NT2/D1 (cell line): ENCODE measurements at regions not wholly inside any gene's neighbourhood (a gene's known extent, or its start where the extent isn't known, plus 50 kb on each side); places are given as distances from the start of the nearest gene placed in this dataset.
A peak's percentile ranks its signal among the peaks of the same experiment; 100 is the strongest.

Experiments used
- DNase-seq: peaks from one replicate; pipeline ENCODE4 v3.0.0-alpha.2; 2011; ENCODE audit warnings: low read depth, low spot score
- H3K27me3 ChIP-seq: 2 replicates; pipeline ENCODE4 v1.6.0; 2011; ENCODE audit warnings: mild to moderate bottlenecking; ENCODE audit not compliant: insufficient read length, insufficient read depth
- H3K36me3 ChIP-seq: 2 replicates; pipeline ENCODE4 v1.6.1; 2011; ENCODE audit warnings: mild to moderate bottlenecking, low read length, mixed read lengths; ENCODE audit not compliant: insufficient read depth, insufficient read length
- H3K4me1 ChIP-seq: 2 replicates; pipeline ENCODE4 v1.5.1; 2011; ENCODE audit not compliant: insufficient read depth, insufficient read length
- H3K4me3 ChIP-seq: 2 replicates; pipeline ENCODE4 v1.5.1; 2011; ENCODE audit warnings: low read depth; ENCODE audit not compliant: insufficient read length
- H3K9ac ChIP-seq: 2 replicates; pipeline ENCODE4 v1.6.0; 2011; ENCODE audit warnings: low read depth; ENCODE audit not compliant: insufficient read length
- H3K9me3 ChIP-seq: 2 replicates; pipeline ENCODE4 v1.5.1; 2011; ENCODE audit warnings: mild to moderate bottlenecking, low read length; ENCODE audit not compliant: insufficient read depth
- SUZ12 ChIP-seq: IDR thresholded peaks from 2 replicates; pipeline ENCODE4 v1.6.1; 2011; ENCODE audit not compliant: insufficient read length, insufficient read depth; ENCODE audit errors: extremely low read depth
- YY1 ChIP-seq: IDR thresholded peaks from 2 replicates; pipeline ENCODE4 v1.6.1; 2011; ENCODE audit not compliant: insufficient read length, insufficient read depth
- ZNF274 ChIP-seq: IDR thresholded peaks from 2 replicates; pipeline ENCODE4 v1.6.1; 2011; ENCODE audit warnings: mild to moderate bottlenecking, low read depth, low read length

DNA sequence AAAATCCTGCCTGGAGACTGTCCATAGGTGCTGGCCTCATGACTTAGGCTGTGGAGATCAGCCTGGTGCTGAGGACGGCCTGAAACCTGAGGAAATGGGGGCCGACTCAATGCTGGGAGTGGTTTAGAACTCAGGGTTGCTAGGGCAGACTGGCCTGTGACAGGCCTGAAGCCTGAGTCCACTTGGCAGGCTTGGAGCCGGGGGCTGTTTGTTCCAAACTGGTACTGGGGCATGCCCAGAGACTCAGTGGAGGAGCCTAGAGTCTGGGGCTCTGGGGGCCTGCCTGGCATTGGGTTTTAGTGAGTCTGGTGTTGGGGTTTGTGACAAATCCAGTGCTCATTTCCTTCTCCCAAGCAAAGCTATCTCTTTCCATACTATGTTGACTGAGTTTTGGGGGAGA is 489.7 kb upstream of the CNKSR2 start:
- Histone ChIP-seq H3K9me3 (no peaks in the 10 kb centered on the region), H3K4me1 (no peaks in the 10 kb centered on the region), H3K9ac (no peak overlapping the region), H3K4me3 (no peak overlapping the region), H3K27me3 (no peaks in the 10 kb centered on the region), H3K36me3 (no peaks in the 10 kb centered on the region)
- no peak for DNase-seq
- TF ChIP-seq ZNF274, result no peak
- no peak for TF ChIP-seq SUZ12
- TF ChIP-seq YY1, result no peak

DNA sequence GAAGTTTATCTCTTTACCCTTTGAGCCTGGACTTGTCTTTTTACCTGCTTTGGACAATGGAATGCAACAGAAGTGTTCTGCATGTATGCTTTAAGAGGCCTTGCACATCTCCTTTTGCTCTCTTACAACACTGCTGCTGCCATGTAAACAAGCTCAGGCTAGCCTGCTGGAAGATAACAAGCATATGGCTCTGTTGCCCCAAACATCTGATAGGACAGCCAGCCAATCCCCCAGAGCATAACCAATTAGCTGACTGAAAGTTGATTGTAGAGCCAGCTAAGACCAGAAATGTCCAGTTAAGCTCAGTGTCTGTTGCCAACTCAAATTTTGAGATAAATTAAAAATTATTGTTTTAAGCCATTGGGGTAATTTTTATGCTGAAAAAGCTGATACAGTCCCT is 510.6 kb upstream of the CNKSR2 start:
- TF ChIP-seq SUZ12 (no peak), YY1 (no peak), ZNF274 (no peak)
- Histone ChIP-seq H3K27me3 (no peaks in the 10 kb centered on the region), H3K4me3 (no peak overlapping the region), H3K9ac (no peak overlapping the region), H3K9me3 (peaks cover 20% of the 10 kb centered on the region), H3K4me1 (no peaks in the 10 kb centered on the region), H3K36me3 (no peaks in the 10 kb centered on the region)
- DNase-seq, result no peak

GRCh38 chrX:20861113-20861512 is 513.1 kb upstream of the CNKSR2 start:
- no peak for TF ChIP-seq YY1
- no peak for TF ChIP-seq SUZ12
- TF ChIP-seq ZNF274, result no peak
- Histone ChIP-seq H3K9ac (no peak overlapping the region), H3K4me1 (peaks cover 3% of the 10 kb centered on the region), H3K9me3 (peaks cover 20% of the 10 kb centered on the region), H3K4me3 (no peak overlapping the region), H3K27me3 (no peaks in the 10 kb centered on the region), H3K36me3 (no peaks in the 10 kb centered on the region)
- no peak for DNase-seq

GRCh38 chrX:20857746-20858145 is 516.5 kb upstream of the CNKSR2 start:
- Histone ChIP-seq H3K9ac (no peak overlapping the region), H3K4me1 (peaks cover 3% of the 10 kb centered on the region), H3K9me3 (peaks cover 18% of the 10 kb centered on the region), H3K27me3 (no peaks in the 10 kb centered on the region), H3K36me3 (no peaks in the 10 kb centered on the region), H3K4me3 (no peak overlapping the region)
- TF ChIP-seq SUZ12 (no peak), ZNF274 (no peak), YY1 (no peak)
- peak; percentile 71 for DNase-seq

DNA sequence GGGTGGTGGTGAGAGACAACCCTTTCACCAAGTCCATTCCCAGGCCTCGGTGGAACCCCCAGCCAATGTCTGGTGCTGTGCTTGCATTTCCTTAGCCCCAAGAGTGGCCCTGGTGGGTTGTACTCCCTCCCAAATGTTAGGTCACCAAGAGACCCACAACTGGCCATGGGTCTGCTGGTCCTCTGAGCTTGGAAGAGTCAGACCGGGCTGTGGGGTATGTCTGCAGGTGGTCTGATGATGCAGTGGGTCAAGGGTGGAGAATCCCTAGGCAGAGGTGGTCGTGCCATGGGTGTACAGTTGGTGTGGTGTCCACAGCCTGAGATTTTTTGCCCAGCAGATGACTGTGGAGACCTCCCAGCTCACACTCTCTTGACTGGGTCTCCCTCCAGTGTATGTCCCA is 535.7 kb upstream of the CNKSR2 start:
- Histone ChIP-seq H3K4me3 (no peak overlapping the region), H3K4me1 (no peaks in the 10 kb centered on the region), H3K9ac (no peak overlapping the region), H3K9me3 (peaks cover 7% of the 10 kb centered on the region; the same call in 1 of the 2 replicates), H3K36me3 (no peaks in the 10 kb centered on the region), H3K27me3 (no peaks in the 10 kb centered on the region)
- no peak for TF ChIP-seq SUZ12
- TF ChIP-seq YY1, result no peak
- TF ChIP-seq ZNF274, result no peak
- DNase-seq, result no peak

GRCh38 chrX:20829665-20830491 is 544.3 kb upstream of the CNKSR2 start:
- Histone ChIP-seq H3K36me3 (no peaks in the 10 kb centered on the region), H3K9ac (no peak overlapping the region), H3K4me1 (no peaks in the 10 kb centered on the region), H3K4me3 (no peak overlapping the region), H3K27me3 (no peaks in the 10 kb centered on the region), H3K9me3 (peaks cover 1% of the 10 kb centered on the region; the same call in 1 of the 2 replicates)
- no peak for TF ChIP-seq SUZ12
- no peak for TF ChIP-seq ZNF274
- no peak for TF ChIP-seq YY1
- DNase-seq, result no peak

DNA sequence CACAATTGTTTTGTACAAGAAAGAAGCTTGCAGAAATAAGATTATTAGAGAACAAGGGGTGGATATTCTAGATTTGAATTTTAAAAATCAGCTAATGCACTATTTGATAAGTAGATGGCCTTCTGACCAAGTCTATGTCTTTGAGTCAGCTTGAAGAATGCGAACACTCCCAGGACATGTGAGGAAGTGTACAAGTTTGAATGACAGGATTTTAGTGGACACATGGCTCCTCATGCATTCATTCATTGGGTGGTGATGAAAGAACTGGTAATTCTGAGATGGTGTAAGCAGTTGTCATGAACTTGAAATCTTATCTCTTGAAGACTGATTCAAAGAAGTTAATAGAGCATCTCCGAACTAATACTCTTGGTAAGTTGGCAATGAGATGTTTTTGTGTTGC is 548.2 kb upstream of the CNKSR2 start:
- no peaks in the 10 kb centered on the region for H3K9me3 ChIP-seq
- H3K4me3 ChIP-seq, result no peak overlapping the region
- TF ChIP-seq YY1 (no peak), SUZ12 (no peak), ZNF274 (no peak)
- no peak for DNase-seq
- H3K4me1 ChIP-seq, result no peaks in the 10 kb centered on the region
- H3K9ac ChIP-seq, result no peak overlapping the region
- no peaks in the 10 kb centered on the region for H3K27me3 ChIP-seq
- no peaks in the 10 kb centered on the region for H3K36me3 ChIP-seq
